H1 (cell line): ENCODE measurements at regions not wholly inside any gene's neighbourhood (a gene's known extent, or its start where the extent isn't known, plus 50 kb on each side); places are given as distances from the start of the nearest gene placed in this dataset.

ENCODE experiments used
- CBX8 ChIP-seq: fragments of 300-800, 300-1000 bp; sonication (generic); IDR thresholded peaks from 2 replicates; pipeline ENCODE4 v1.7.1; 2016; ENCODE audit warnings: low read depth, low read length, borderline replicate concordance
- CHD1 ChIP-seq: IDR thresholded peaks from 2 replicates; pipeline ENCODE4 v1.6.1; 2012; ENCODE audit warnings: low read depth, low read length, improper control_type of control experiment
- RBBP5 ChIP-seq: IDR thresholded peaks from 2 replicates; pipeline ENCODE4 v1.7.1; 2012; ENCODE audit warnings: low read depth, mild to moderate bottlenecking, inconsistent platforms, low read length, moderate library complexity, borderline replicate concordance
- SAP30 ChIP-seq: fragments of 300-600 bp; sonication (generic); IDR thresholded peaks from 2 replicates; pipeline ENCODE4 v1.7.1; 2012; ENCODE audit warnings: low read length, moderate library complexity, mild to moderate bottlenecking, inconsistent platforms; ENCODE audit not compliant: insufficient read depth, insufficient replicate concordance
- SUZ12 ChIP-seq: fragments of 200-600 bp; sonication (generic); IDR thresholded peaks from 2 replicates; pipeline ENCODE4 v1.6.1; 2012; ENCODE audit warnings: mild to moderate bottlenecking, inconsistent platforms, low read length, moderate library complexity, mixed read lengths

- TF ChIP-seq CBX8 (no peak), RBBP5 (no peak), SAP30 (no peak), CHD1 (no peak), SUZ12 (no peak)
- TF ChIP-seq, all 59 proteins: peak for 0
Measured at GRCh38 chr10:9010931-9011670, 956.6 kb downstream of the GATA3 start (continued).
